ENCODE measurements at regions not wholly inside any gene's neighbourhood (a gene's known extent, or its start where the extent isn't known, plus 50 kb on each side); places are given as distances from the start of the nearest gene placed in this dataset.

DNA sequence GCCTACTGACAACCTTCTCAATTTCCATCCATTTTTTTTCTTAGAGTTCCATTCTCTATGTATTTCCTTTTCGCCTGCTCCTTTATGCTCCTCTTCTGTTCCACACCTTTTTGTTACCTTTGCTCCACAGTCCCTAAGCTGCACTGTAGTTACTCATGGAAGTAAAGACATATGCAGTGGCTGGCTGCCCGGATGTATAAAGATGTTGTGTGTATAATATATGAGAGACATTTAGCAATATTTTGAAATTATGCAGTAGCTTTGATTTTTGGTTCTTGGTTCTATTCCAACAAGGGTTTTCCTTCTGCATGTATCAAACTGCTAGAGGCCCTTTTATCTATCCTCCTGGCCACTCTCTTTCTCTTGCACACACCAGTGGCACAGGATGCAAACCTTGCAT is 234.9 kb downstream of the DOK5 start:
- TF ChIP-seq, protein P1, sequence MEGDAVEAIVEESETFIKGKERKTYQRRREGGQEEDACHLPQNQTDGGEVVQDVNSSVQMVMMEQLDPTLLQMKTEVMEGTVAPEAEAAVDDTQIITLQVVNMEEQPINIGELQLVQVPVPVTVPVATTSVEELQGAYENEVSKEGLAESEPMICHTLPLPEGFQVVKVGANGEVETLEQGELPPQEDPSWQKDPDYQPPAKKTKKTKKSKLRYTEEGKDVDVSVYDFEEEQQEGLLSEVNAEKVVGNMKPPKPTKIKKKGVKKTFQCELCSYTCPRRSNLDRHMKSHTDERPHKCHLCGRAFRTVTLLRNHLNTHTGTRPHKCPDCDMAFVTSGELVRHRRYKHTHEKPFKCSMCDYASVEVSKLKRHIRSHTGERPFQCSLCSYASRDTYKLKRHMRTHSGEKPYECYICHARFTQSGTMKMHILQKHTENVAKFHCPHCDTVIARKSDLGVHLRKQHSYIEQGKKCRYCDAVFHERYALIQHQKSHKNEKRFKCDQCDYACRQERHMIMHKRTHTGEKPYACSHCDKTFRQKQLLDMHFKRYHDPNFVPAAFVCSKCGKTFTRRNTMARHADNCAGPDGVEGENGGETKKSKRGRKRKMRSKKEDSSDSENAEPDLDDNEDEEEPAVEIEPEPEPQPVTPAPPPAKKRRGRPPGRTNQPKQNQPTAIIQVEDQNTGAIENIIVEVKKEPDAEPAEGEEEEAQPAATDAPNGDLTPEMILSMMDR (IDR thresholded peaks at IDR 0.05; ENCODE audit: insufficient read depth, missing control alignments), result no peak
- no peak for FAIRE-seq
- DNase-seq (ENCODE audit: insufficient read length, low spot score), result no peak

DNA sequence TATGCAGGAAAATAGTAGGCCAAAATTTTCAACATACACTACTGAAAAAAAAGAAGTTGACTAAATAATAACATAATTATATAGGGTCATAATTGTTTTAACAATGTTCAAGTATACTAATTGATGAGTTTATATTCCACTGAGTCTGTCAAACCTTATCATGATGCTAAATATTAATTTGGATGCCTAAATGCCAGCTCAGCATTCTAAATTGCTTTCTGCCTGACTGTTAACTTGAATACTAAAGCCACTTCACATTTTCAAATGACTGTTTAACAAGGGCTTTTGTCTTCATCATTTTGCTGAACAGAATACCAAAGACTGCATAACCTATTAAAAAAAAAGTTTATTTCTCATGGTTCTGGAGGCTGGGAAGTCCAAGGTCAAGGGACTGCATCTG is 232.8 kb downstream of the DOK5 start:
- FAIRE-seq (no peak), DNase-seq (ENCODE audit: insufficient read length, low spot score) (no peak)
- TF ChIP-seq, protein P1 (IDR thresholded peaks at IDR 0.05; ENCODE audit: insufficient read depth, missing control alignments), result no peak

DNA sequence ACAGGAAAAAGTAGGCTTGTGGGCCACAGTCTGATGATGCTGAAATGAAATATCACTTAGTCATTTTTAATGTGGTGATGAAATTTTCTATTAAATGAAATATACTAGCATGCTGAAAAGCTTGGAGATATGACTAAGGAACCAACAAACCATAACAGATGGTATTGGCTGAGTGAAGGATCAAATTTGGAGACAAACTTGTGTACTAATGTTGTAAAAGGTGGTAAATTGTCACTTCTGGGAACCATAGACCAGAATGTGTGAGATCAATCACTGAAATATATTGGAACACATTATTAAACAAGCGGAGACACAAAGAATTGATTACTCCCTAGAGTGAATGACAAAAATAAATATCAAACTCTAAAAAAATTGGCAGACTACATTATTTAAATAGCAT is 232.4 kb downstream of the DOK5 start:
- DNase-seq (ENCODE audit: insufficient read length, low spot score) (no peak), FAIRE-seq (no peak)
- TF ChIP-seq, protein P1 (IDR thresholded peaks at IDR 0.05; ENCODE audit: insufficient read depth, missing control alignments), result no peak

DNA sequence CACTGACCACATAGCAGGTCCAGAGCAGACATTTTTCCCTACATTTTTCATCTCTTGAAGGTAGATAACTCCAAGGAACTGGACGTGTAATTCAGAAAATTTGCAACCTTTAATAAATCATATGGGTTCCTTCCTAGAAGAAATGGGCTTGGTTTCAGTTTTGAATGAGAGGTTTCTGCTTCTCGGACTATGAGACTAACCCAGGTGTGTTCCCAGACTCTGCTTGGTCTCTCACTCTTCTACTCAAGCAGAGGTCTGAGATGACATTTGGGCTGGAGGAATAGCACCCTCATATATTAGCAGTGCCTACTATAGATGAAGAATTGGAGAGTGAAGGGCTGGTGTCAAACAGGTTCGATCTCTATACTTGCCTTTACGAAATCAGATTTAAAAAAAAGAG is 231.2 kb downstream of the DOK5 start:
- FAIRE-seq, result no peak
- DNase-seq (ENCODE audit: insufficient read length, low spot score), result no peak
- TF ChIP-seq, protein P1 (IDR thresholded peaks at IDR 0.05; ENCODE audit: insufficient read depth, missing control alignments), result no peak

DNA sequence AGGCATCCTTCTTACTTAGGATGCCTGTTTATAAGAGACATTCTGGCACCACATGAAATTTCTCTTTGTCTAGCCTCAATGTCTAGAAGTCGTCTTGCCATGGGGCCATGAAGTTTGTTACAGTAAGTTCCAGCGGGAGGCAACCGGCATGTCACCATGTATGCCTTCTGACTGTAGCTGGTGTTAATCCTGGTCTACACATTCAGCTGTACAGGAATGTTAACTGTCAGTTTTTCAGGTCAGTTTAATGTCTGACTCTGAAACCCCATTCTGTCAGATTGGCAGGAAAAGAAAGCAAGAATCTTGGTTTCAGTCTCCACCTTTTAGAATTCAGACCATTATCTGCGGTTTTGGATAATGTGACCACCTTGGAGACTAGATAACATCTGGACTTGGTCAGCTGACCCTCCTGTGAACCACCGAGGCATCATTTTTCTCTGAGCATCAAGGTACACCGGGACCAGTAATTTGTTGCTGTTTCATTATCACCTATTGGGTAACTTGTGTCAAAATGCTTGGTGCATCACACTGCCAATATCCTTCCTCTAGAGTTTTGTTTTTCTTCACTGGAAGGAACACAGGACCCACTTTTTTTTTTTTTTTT is 228.7 kb downstream of the DOK5 start:
- DNase-seq (ENCODE audit: insufficient read length, low spot score), result no peak
- TF ChIP-seq, protein P1 (IDR thresholded peaks at IDR 0.05; ENCODE audit: insufficient read depth, missing control alignments), result no peak
- FAIRE-seq, result no peak

All from D721Med (cell line).